ENCODE measurements at regions not wholly inside any gene's neighbourhood (a gene's known extent, or its start where the extent isn't known, plus 50 kb on each side); places are given as distances from the start of the nearest gene placed in this dataset.
A peak's percentile ranks its signal among the peaks of the same experiment; 100 is the strongest.

DNA sequence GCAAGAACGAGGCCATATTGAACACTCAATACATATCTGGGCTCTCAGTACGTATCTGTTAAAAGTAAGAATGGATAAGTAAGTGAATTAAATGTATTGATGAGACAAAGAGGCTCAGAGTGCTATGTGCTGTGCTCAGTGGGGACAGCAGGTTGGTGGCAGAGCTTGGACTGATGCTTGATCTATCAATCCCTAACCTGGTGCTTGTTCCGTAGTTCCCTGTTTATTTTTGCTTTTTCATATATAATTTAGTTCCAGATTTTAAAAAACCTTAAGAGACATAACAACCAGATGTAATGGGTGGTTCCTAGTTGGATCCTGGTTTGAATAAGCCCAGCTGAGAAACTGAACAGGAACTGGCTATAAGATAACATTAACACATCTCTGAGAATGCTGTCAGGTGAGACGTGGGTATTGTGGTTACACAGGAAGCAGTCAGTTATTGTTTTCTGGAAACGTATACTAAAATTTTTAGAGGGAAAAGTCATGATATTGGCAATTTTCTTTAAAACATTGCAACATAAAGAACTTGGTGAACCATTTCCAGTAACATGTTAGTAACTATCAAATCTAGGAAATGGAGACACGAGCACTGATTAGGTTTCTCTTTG is 120.5 kb downstream of the FOXB1 start:
- Histone ChIP-seq H3K4me2 (ENCODE audit: low read depth, low read length, poor library complexity, severe bottlenecking) (peak overlapping the region; percentile 15), H3K27me3 (ENCODE audit: insufficient read depth, low read length, poor library complexity, severe bottlenecking) (no peaks in the 10 kb centered on the region), H4K20me1 (ENCODE audit: insufficient read depth, low read length, poor library complexity, severe bottlenecking) (no peaks in the 10 kb centered on the region), H3K9me2 (replicated peaks; ENCODE audit: low read depth, low read length) (no peaks in the 10 kb centered on the region), H3K4me3 (ENCODE audit: low read length, poor library complexity, severe bottlenecking) (no peak overlapping the region), H3K79me2 (ENCODE audit: insufficient read depth, low read length) (no peaks in the 10 kb centered on the region), H2AFZ (ENCODE audit: low read length) (no peak overlapping the region), H3K9me3 (ENCODE audit: insufficient read depth, low read depth, low read length) (no peaks in the 10 kb centered on the region), H3K36me3 (ENCODE audit: insufficient read depth, low read length) (no peaks in the 10 kb centered on the region), H3K4me1 (ENCODE audit: insufficient read depth, low read length, poor library complexity, severe bottlenecking) (peaks cover 64% of the 10 kb centered on the region), H3K9ac (ENCODE audit: low read depth, low read length, poor library complexity, severe bottlenecking) (no peak overlapping the region), H3F3A (ENCODE audit: low read depth) (no peaks in the 10 kb centered on the region)
- TF ChIP-seq EZH2phosphoT487 (IDR thresholded peaks at IDR 0.05; ENCODE audit: borderline replicate concordance): no peak
- TF ChIP-seq, protein P1, sequence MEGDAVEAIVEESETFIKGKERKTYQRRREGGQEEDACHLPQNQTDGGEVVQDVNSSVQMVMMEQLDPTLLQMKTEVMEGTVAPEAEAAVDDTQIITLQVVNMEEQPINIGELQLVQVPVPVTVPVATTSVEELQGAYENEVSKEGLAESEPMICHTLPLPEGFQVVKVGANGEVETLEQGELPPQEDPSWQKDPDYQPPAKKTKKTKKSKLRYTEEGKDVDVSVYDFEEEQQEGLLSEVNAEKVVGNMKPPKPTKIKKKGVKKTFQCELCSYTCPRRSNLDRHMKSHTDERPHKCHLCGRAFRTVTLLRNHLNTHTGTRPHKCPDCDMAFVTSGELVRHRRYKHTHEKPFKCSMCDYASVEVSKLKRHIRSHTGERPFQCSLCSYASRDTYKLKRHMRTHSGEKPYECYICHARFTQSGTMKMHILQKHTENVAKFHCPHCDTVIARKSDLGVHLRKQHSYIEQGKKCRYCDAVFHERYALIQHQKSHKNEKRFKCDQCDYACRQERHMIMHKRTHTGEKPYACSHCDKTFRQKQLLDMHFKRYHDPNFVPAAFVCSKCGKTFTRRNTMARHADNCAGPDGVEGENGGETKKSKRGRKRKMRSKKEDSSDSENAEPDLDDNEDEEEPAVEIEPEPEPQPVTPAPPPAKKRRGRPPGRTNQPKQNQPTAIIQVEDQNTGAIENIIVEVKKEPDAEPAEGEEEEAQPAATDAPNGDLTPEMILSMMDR (conservative IDR thresholded peaks at IDR 0.05; ENCODE audit: low read length): no peak

DNA sequence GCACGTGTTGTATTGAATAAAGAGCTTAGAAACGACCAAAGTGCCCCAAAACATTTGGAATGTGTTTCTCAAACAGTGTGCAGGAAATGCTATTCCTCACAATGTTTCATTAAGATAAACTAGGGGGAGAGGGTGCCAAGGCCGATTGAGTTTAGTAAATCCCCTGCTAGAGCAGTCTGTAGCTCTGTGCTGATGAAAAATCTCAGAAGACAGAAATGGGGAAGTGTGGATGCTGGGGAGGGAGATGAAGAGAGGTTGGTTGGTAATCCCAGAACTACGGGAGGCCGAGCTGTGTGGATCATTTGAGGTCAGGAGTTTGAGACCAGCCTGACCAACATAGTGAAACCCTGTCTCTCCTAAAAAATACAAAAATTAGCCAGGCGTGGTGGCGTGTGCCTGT is 121.2 kb downstream of the FOXB1 start:
- Histone ChIP-seq H3K4me1 (ENCODE audit: insufficient read depth, low read length, poor library complexity, severe bottlenecking) (peaks cover 62% of the 10 kb centered on the region), H3K9ac (ENCODE audit: low read depth, low read length, poor library complexity, severe bottlenecking) (peak overlapping the region; percentile 4), H3K4me2 (ENCODE audit: low read depth, low read length, poor library complexity, severe bottlenecking) (peak overlapping the region; percentile 15), H4K20me1 (ENCODE audit: insufficient read depth, low read length, poor library complexity, severe bottlenecking) (no peaks in the 10 kb centered on the region), H3K4me3 (ENCODE audit: low read length, poor library complexity, severe bottlenecking) (no peak overlapping the region), H3K79me2 (ENCODE audit: insufficient read depth, low read length) (no peaks in the 10 kb centered on the region), H3K36me3 (ENCODE audit: insufficient read depth, low read length) (no peaks in the 10 kb centered on the region), H2AFZ (ENCODE audit: low read length) (no peak overlapping the region; the same call in 1 of the 2 replicates), H3K9me3 (ENCODE audit: insufficient read depth, low read depth, low read length) (no peaks in the 10 kb centered on the region), H3K27me3 (ENCODE audit: insufficient read depth, low read length, poor library complexity, severe bottlenecking) (no peaks in the 10 kb centered on the region), H3F3A (ENCODE audit: low read depth) (no peaks in the 10 kb centered on the region), H3K9me2 (replicated peaks; ENCODE audit: low read depth, low read length) (no peaks in the 10 kb centered on the region)
- TF ChIP-seq, protein P1 (conservative IDR thresholded peaks at IDR 0.05; ENCODE audit: low read length): no peak
- TF ChIP-seq EZH2phosphoT487 (IDR thresholded peaks at IDR 0.05; ENCODE audit: borderline replicate concordance): no peak

DNA sequence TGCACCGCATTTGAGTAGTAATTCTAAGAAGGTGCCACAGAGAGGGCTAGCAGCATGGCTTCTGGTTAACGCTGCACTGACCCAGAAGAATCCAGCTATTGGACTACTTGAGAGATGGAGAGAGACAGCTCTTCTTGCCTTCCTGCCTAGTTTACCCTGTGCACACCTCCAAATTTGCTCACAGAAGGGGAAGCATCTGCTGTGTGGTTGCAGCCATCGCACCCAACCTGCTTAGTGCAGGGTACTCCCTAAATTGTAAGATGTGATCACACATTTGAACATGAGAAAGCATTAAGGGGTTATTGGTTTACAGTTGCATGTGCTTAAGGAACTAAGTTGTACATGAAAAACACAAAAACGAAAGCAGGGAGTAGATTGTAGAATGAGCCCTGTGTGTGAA is 122.1 kb downstream of the FOXB1 start:
- Histone ChIP-seq H3K4me1 (ENCODE audit: insufficient read depth, low read length, poor library complexity, severe bottlenecking) (peaks cover 63% of the 10 kb centered on the region), H4K20me1 (ENCODE audit: insufficient read depth, low read length, poor library complexity, severe bottlenecking) (no peaks in the 10 kb centered on the region), H2AFZ (ENCODE audit: low read length) (peak overlapping the region; percentile 79), H3K79me2 (ENCODE audit: insufficient read depth, low read length) (no peaks in the 10 kb centered on the region), H3K27me3 (ENCODE audit: insufficient read depth, low read length, poor library complexity, severe bottlenecking) (no peaks in the 10 kb centered on the region), H3K4me3 (ENCODE audit: low read length, poor library complexity, severe bottlenecking) (no peak overlapping the region), H3K36me3 (ENCODE audit: insufficient read depth, low read length) (no peaks in the 10 kb centered on the region), H3K9ac (ENCODE audit: low read depth, low read length, poor library complexity, severe bottlenecking) (peak overlapping the region; percentile 79), H3K4me2 (ENCODE audit: low read depth, low read length, poor library complexity, severe bottlenecking) (peak overlapping the region; percentile 94), H3K9me3 (ENCODE audit: insufficient read depth, low read depth, low read length) (no peaks in the 10 kb centered on the region), H3K9me2 (replicated peaks; ENCODE audit: low read depth, low read length) (no peaks in the 10 kb centered on the region), H3F3A (ENCODE audit: low read depth) (no peaks in the 10 kb centered on the region)
- TF ChIP-seq EZH2phosphoT487 (IDR thresholded peaks at IDR 0.05; ENCODE audit: borderline replicate concordance): no peak
- TF ChIP-seq, protein P1 (conservative IDR thresholded peaks at IDR 0.05; ENCODE audit: low read length): no peak

Measured in Loucy (cell line).